Stomach (tissue), 8 donors: ENCODE measurements at regions not wholly inside any gene's neighbourhood (a gene's known extent, or its start where the extent isn't known, plus 50 kb on each side); places are given as distances from the start of the nearest gene placed in this dataset.

Experiments used
- DNase-seq, 2 donors: peaks; one replicate each; pipeline versions ENCODE4 v3.0.0 to v3.0.0-alpha.2; 2013 to 2019
- H3K27ac ChIP-seq, 5 donors: fragments of 200-600 bp in 4 of 5; sonication (generic) in 4 of 5; one replicate each; pipeline ENCODE4 v1.5.1; 2013 to 2019; ENCODE audit warnings: mild to moderate bottlenecking in 1 of 5, moderate library complexity in 1 of 5
- H3K27me3 ChIP-seq, 3 donors: fragments of 200-600 bp; sonication (generic); one replicate each; pipeline ENCODE4 v1.5.1; 2017 to 2019; ENCODE audit warnings: mixed run types in 1 of 3
- H3K36me3 ChIP-seq, 4 donors: fragments of 200-600 bp; sonication (generic); 1 replicate in 3 of 4; 2 replicates in 1 of 4; pipeline ENCODE4 v1.5.1; 2016 to 2019
- H3K4me1 ChIP-seq, 4 donors: fragments of 200-600 bp; sonication (generic); one replicate each; pipeline ENCODE4 v1.5.1; 2016 to 2019
- H3K4me3 ChIP-seq, 4 donors: fragments of 200-600 bp; sonication (generic) in 3 of 4; one replicate each; pipeline ENCODE4 v1.5.1; 2016 to 2019; ENCODE audit warnings: mild to moderate bottlenecking in 1 of 4
- H3K9me3 ChIP-seq, 4 donors: fragments of 200-600 bp; sonication (generic); one replicate each; pipeline ENCODE4 v1.5.1; 2016 to 2019
- EP300 ChIP-seq: sonication (generic); formaldehyde crosslinking; IDR thresholded peaks from one replicate; pipeline ENCODE4 v1.6.1; 2017; ENCODE audit warnings: antibody characterized with exemption
- POLR2A ChIP-seq, 4 donors: fragments of 450-650 bp; IDR thresholded peaks; one replicate each; pipeline ENCODE4 v1.6.1; 2016; ENCODE audit warnings: antibody characterized with exemption in 4 of 4, control low read depth in 2 of 4, mild to moderate bottlenecking in 1 of 4, moderate library complexity in 1 of 4
- POLR2AphosphoS5 ChIP-seq, 3 donors: sonication (generic); formaldehyde crosslinking; IDR thresholded peaks; one replicate each; pipeline ENCODE4 v1.6.1; 2016; ENCODE audit warnings: antibody characterized with exemption in 3 of 3
- WGBS, 5 donors: extraction: QIAGEN DNeasy Blood & Tissue Kit in 3 of 5; methylation state at CpG; one replicate each; pipeline versions ENCODE4 v1.1.5 to v1.1.7; 2013 to 2018; 5-methylcytosine and 5-hydroxymethylcytosine counted together
- intact Hi-C: fragments of 100-400 bp; cut with DNase I; formaldehyde crosslinking; loops from one replicate; pipeline ENCODE4 v1.15.1; 2023; ENCODE audit warnings: low total_unique reads
- TF ChIP-seq, protein P1 (sequence below), 7 experiments: fragments of 450-650 bp in 4 of 7; fragments of 200-600 bp in 3 of 7; sonication (generic) in 3 of 7; IDR thresholded peaks; one replicate each; pipeline ENCODE4 v1.5.1; 2016 to 2019; ENCODE audit warnings: antibody characterized with exemption in 7 of 7, control low read depth in 2 of 7, mild to moderate bottlenecking in 1 of 7
- donor health status: healthy with polysubstance abuse.
- donor health status: Bipolar disorder and iron deficiency.
- donor health status: healthy.

GRCh38 chr6:86832686-86833085, 104.6 kb upstream of the HTR1E start:
- TF ChIP-seq, protein P1, sequence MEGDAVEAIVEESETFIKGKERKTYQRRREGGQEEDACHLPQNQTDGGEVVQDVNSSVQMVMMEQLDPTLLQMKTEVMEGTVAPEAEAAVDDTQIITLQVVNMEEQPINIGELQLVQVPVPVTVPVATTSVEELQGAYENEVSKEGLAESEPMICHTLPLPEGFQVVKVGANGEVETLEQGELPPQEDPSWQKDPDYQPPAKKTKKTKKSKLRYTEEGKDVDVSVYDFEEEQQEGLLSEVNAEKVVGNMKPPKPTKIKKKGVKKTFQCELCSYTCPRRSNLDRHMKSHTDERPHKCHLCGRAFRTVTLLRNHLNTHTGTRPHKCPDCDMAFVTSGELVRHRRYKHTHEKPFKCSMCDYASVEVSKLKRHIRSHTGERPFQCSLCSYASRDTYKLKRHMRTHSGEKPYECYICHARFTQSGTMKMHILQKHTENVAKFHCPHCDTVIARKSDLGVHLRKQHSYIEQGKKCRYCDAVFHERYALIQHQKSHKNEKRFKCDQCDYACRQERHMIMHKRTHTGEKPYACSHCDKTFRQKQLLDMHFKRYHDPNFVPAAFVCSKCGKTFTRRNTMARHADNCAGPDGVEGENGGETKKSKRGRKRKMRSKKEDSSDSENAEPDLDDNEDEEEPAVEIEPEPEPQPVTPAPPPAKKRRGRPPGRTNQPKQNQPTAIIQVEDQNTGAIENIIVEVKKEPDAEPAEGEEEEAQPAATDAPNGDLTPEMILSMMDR (IDR thresholded peaks at IDR 0.05) = no peak
- no peak for TF ChIP-seq POLR2A (IDR thresholded peaks at IDR 0.05)
- TF ChIP-seq EP300 = no peak
- TF ChIP-seq POLR2AphosphoS5 (IDR thresholded peaks at IDR 0.05) = no peak
- Histone ChIP-seq H3K4me3 (no peak overlapping the region), H3K27ac (no peak overlapping the region), H3K4me1 (no peaks in the 10 kb centered on the region), H3K9me3 (no peaks in the 10 kb centered on the region), H3K27me3 (no peaks in the 10 kb centered on the region), H3K36me3 (no peaks in the 10 kb centered on the region)
- no peak for DNase-seq
- intact Hi-C loops = no loop called here

GRCh38 chr6:86825436-86825835, 111.9 kb upstream of the HTR1E start:
- H3K27ac ChIP-seq = no peak overlapping the region
- H3K4me3 ChIP-seq = no peak overlapping the region
- H3K4me1 ChIP-seq = no peaks in the 10 kb centered on the region
- no peaks in the 10 kb centered on the region for H3K27me3 ChIP-seq
- intact Hi-C loops = no loop called here
- no peaks in the 10 kb centered on the region for H3K36me3 ChIP-seq
- no peaks in the 10 kb centered on the region for H3K9me3 ChIP-seq
- TF ChIP-seq EP300 (no peak), POLR2AphosphoS5 (IDR thresholded peaks at IDR 0.05) (no peak), POLR2A (IDR thresholded peaks at IDR 0.05) (no peak)
- TF ChIP-seq, protein P1 (IDR thresholded peaks at IDR 0.05) = no peak
- 17 to 42% (median 27%) methylated on average over 3 of the region's 3 CpGs for WGBS, 5 donors
- peak in 1 of 2 donors; percentile 24 for DNase-seq

DNA sequence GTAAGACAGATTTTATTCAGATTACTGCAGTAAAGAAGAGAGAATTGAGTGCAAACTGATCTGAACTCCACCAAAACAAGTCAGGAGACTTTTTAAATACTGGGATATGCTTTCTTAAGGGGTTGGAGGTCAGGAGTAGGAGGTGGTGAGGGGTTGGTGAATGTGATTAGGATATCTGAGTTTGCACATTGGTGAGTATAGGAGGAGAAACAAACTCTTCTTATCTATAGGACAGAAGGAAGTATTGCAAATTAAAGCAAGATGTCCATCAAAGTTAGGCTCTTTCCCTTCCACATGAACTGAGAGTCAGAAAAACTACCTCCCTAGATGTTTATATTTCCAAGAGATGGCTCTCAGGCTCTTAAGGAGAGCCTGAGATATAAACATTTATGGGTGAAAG, 114.6 kb upstream of the HTR1E start:
- intact Hi-C loops = no loop called here
- Histone ChIP-seq H3K4me3 (no peak overlapping the region), H3K36me3 (no peaks in the 10 kb centered on the region), H3K27me3 (no peaks in the 10 kb centered on the region), H3K27ac (no peak overlapping the region), H3K9me3 (no peaks in the 10 kb centered on the region), H3K4me1 (no peaks in the 10 kb centered on the region)
- DNase-seq = no peak
- TF ChIP-seq POLR2A (IDR thresholded peaks at IDR 0.05) (no peak), EP300 (no peak), POLR2AphosphoS5 (IDR thresholded peaks at IDR 0.05) (no peak)
- TF ChIP-seq, protein P1 (IDR thresholded peaks at IDR 0.05) = no peak

GRCh38 chr6:86820750-86821149, 116.6 kb upstream of the HTR1E start:
- Histone ChIP-seq H3K9me3 (peaks cover 0 to 2% (median 0%) of the 10 kb centered on the region in 4 donors), H3K27me3 (no peaks in the 10 kb centered on the region), H3K36me3 (no peaks in the 10 kb centered on the region), H3K27ac (no peak overlapping the region), H3K4me1 (no peaks in the 10 kb centered on the region), H3K4me3 (no peak overlapping the region)
- 21 to 50% (median 44%) methylated on average over 1 of the region's 1 CpG for WGBS, 5 donors
- intact Hi-C loops = no loop called here
- DNase-seq = no peak
- TF ChIP-seq EP300 (no peak), POLR2A (IDR thresholded peaks at IDR 0.05) (no peak), POLR2AphosphoS5 (IDR thresholded peaks at IDR 0.05) (no peak)
- TF ChIP-seq, protein P1 (IDR thresholded peaks at IDR 0.05) = no peak
